GM13977 (cell line): ENCODE measurements at regions not wholly inside any gene's neighbourhood (a gene's known extent, or its start where the extent isn't known, plus 50 kb on each side); places are given as distances from the start of the nearest gene placed in this dataset.

Experiments
- DNase-seq: peaks from one replicate; pipeline ENCODE4 v3.0.0; 2012; ENCODE audit warnings: low spot score
- in situ Hi-C: fragments of 300-500 bp; cut with MboI; formaldehyde crosslinking; loops from one replicate; pipeline ENCODE4 v1.12.0; 2022; ENCODE audit warnings: low sequenced_read_pairs, low pct_unique_long_range_greater_than_20kb, mixed read lengths, inconsistent platforms; ENCODE audit not compliant: unreplicated experiment
- TF ChIP-seq, protein P1 (sequence below): IDR thresholded peaks from 2 replicates; pipeline ENCODE4 v1.5.1; 2012; ENCODE audit warnings: mild to moderate bottlenecking, control low read depth; ENCODE audit not compliant: insufficient read depth; ENCODE audit errors: extremely low read depth, missing control alignments

DNA sequence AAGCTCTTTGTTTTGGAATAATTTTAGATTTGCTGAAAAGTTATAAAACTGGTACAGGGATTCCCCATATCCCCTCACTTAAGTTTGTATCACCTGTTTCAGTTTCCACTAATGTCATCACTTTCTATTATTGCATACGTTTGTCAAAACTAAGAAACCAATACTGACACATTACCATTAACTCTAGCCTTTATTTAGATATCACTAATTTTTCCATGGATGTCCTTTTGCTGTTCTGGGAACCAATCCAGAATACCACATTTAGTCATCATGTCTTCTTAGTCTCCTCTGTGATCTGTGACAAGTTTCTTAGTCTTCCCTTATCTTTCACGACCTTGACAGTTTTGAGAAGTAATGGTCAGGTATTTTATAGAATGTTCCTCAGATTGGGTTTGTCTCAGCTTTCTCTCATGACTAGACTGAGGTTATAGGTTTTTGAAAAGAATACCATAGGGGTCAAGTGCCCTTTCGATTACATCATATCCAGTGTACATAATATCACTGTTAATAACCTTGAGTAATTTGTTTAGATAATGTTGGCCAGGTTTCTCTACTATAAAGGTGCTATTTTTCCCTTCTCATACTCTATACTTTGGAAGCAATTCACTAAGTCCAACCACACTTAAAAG is 51.9 kb upstream of the NMUR2 start:
- TF ChIP-seq, protein P1, sequence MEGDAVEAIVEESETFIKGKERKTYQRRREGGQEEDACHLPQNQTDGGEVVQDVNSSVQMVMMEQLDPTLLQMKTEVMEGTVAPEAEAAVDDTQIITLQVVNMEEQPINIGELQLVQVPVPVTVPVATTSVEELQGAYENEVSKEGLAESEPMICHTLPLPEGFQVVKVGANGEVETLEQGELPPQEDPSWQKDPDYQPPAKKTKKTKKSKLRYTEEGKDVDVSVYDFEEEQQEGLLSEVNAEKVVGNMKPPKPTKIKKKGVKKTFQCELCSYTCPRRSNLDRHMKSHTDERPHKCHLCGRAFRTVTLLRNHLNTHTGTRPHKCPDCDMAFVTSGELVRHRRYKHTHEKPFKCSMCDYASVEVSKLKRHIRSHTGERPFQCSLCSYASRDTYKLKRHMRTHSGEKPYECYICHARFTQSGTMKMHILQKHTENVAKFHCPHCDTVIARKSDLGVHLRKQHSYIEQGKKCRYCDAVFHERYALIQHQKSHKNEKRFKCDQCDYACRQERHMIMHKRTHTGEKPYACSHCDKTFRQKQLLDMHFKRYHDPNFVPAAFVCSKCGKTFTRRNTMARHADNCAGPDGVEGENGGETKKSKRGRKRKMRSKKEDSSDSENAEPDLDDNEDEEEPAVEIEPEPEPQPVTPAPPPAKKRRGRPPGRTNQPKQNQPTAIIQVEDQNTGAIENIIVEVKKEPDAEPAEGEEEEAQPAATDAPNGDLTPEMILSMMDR: no peak
- in situ Hi-C loops: no loop called here
- DNase-seq: no peak

DNA sequence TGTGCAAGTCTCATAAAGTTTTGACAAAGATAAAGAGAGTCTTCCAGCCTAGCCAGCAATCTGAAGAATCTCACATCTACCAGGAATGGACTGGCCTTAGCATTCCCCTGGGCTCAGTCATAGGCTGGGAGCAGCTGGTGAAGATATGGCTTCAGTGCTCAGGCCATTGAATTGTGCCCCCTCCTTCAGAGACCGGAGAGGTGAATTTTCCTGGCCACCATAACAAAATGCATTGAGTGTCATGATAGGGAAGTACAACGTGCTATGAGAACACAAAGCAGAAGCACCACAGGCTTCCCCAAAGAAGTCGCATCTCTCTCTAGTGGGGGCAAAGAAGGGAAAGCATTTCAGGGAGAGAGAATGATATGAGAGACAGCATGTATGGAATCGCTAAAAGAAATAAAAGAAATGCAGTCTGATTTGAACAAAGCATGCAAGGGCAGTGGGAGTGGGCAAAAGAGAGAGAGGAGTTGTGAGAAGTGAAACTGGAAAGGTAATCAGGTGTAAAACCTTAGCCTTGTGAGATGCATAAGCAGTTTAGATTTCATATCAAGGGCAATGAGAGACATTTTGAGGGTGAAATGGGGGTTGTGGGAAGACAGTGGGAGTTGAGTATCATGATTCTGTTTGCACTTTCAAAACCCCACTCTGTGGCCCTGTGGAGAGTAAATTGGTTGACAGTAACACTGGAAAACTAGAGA is 57.1 kb upstream of the NMUR2 start:
- TF ChIP-seq, protein P1: no peak
- in situ Hi-C loops: no loop called here
- DNase-seq: no peak

DNA sequence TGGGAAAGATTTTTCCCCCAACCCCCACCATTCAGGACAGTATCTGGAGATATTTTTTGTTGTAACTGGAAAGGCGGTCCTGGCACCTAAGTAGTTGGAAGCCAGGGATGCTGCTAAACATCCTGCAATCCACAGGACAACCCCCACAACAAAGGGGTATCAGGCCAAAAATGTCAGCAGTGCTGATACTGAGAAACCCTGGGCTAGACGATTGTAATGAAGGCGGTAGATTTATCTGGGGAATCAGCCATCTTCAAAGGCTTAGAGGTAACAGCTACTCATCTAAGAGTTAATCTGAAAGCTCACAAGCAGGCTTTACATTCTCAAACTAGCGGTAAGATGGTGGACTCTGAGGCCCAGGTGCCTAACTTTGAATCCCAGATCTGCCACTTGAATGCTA is 59.0 kb upstream of the NMUR2 start:
- DNase-seq: no peak
- in situ Hi-C loops: no loop called here
- TF ChIP-seq, protein P1: no peak

DNA sequence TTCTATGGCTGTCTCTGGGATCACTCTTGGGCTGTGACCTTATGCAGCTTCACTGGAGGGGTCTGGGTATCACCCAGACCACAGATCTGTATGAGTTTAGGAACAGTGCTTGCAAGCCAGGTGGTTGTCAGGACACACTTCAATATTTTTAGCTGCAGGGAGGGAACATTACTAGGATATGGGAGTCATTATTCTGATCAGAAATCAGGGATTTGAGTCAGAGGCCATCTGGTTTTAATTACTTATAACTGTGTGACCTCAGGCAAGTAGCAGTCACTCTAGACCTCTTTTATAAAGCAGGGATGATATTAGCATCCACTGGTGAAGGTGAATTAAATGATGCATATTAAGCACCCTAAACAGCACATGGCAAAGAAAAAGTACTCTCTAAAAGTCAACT is 60.1 kb upstream of the NMUR2 start:
- TF ChIP-seq, protein P1: no peak
- in situ Hi-C loops: no loop called here
- no peak for DNase-seq

DNA sequence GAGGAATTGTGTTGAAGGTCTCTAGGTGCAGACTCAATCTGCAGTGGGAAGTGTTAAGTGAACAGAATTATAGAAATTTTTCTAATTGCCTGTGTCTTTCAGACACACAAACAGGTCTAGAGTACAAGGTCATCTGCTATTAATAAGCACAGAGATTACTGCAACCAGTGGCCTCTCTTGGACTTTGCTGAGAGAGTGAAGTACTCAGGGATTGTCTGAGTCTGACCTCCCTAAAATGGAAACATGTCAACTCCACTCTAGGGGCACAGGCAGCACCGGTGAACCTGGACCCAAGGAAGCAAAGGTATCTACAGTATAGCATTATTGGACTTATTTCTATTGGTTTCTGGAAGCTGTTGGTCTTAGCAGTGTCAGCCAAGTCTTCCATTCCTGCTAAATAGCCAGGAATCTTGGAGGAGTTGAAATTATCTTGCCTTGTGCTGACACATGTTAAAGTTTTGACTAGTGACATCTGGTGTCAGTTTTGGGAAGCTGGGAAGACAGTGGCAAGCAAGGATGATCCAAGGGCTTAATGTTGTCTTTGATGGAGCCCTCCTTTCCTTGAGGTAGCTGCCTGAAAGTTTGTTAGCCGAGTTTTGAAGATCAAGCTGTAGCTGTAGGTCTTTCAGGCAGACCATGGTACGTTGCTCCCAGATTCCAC is 61.1 kb upstream of the NMUR2 start:
- in situ Hi-C loops: no loop called here
- TF ChIP-seq, protein P1: no peak
- no peak for DNase-seq

DNA sequence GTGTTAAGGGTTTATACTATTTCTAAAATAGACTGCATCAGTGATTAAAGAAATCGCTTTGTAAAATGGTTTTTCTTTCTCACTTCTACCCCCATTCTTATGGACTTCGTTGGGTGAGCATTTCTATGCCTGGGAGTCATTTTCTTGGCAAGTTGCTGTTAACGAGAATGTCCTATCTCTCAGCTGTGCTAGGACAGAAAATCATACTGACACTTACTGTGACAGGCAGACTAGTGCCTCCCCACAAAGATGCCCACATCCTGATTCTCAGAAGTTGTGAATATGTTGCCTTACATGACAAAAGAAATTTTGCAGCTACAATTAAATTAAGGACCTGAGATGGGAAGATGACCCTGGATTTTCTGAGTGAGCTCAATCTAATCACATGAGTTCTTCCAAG is 65.1 kb upstream of the NMUR2 start:
- in situ Hi-C loops: no loop called here
- no peak for DNase-seq
- TF ChIP-seq, protein P1: no peak
